ENCODE measurements at regions not wholly inside any gene's neighbourhood (a gene's known extent, or its start where the extent isn't known, plus 50 kb on each side); places are given as distances from the start of the nearest gene placed in this dataset.

- TF ChIP-seq SMC3 (IDR thresholded peaks at IDR 0.05; ENCODE audit: low read depth, low read length) (no peak), POLR2AphosphoS5 (IDR thresholded peaks at IDR 0.05; ENCODE audit: low read depth, low read length) (no peak), MXI1 (IDR thresholded peaks at IDR 0.05; ENCODE audit: low read depth, low read length) (no peak), REST (IDR thresholded peaks at IDR 0.05; ENCODE audit: low read depth, low read length) (no peak), RAD21 (IDR thresholded peaks at IDR 0.05; ENCODE audit: low read length) (no peak), EP300 (IDR thresholded peaks at IDR 0.05; ENCODE audit: borderline replicate concordance in 1 of 2, low read depth in 1 of 2, low read length in 1 of 2) (no peak), CTCF (IDR thresholded peaks at IDR 0.05) (no peak), RFX5 (IDR thresholded peaks at IDR 0.05; ENCODE audit: low read length) (no peak)
These were observed 208.5 kb downstream of the MAF start for GRCh38 chr16:79392081-79392480.

Measured in SK-N-SH (cell line).